Stimulated activated CD4-positive, alpha-beta T cell treated with anti-CD3 and anti-CD28 coated beads, Interleukin-4, amount 100 ng/mL, for 24 hours (primary cell): ENCODE measurements at regions not wholly inside any gene's neighbourhood (a gene's known extent, or its start where the extent isn't known, plus 50 kb on each side); places are given as distances from the start of the nearest gene placed in this dataset.
"Not testable (repeated sequence)": the region's sequence is repeated elsewhere in the genome, so short reads cannot be mapped to it uniquely, and the experiment has no call there.

Experiments used
- DNase-seq: peaks from one replicate; pipeline ENCODE4 v3.0.0-alpha.2; 2020

DNA sequence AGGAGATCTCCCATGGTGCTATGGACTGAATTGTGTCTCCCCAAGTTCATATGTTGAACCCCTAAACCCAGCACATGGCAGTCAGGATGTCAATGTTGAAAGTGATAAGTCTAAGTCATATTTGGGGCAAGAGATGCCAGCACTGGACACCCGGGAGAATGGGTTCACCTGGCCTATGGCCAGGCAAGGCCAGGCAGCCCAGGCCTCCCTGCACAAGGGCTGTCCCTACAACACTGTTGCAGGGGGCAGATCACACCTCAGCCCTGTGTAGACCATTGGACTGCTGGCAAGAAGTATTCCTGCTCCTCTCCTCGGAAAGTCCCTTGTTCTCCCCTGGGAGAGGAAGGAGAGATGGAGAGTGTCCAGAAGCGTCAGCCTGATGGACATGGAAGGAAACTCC is 240.5 kb downstream of the GADD45G start:
- no peak for DNase-seq

DNA sequence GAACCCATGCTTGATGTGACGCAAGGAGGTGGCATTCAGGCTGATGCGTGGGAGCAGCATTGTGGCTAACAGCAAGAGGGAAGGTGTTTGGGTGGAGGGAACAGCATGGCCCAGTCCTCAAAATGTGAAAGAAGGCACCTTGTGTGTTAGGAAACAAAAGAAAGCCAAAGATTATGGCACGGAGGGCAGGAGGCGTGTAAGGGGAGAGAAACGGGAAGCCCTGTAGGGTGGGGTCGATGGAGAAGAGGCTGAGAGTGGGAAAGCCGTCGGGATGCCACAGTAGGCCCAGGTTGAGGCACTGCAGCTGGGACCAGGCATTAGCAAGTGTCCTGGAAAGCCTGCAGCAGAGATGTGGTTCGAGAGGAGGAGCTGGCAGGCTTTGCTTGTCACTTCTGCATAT is 241.1 kb downstream of the GADD45G start:
- DNase-seq: no peak

- no peak for DNase-seq
Observed at GRCh38 chr9:89848060-89849040, 243.5 kb downstream of the GADD45G start.

GRCh38 chr9:89849096-89849495 is 244.3 kb downstream of the GADD45G start:
- no peak for DNase-seq

DNA sequence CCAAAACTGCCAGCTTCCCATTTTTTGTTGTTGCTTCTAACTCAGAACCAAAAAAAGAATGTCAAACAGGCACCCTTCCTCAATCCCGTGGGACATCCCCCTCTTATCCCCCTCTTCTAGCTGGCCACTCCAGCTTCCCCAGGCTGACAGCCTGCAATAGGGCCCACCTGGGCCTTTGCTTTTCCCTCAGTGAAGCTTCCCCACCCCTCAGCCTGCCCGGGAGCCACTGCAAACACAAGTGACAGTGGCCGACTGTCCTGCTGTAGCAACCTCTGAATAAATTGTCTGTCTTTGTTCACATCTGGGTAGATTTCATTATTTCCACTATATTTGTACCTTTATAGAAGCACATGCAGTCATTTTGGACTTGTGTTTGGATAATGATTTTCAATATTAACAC is 245.3 kb downstream of the GADD45G start:
- no peak for DNase-seq

- DNase-seq: no peak
Observed at GRCh38 chr9:89850631-89851325, 246.0 kb downstream of the GADD45G start.

- DNase-seq: no peak
Observed at GRCh38 chr9:89853161-89853560, 248.3 kb downstream of the GADD45G start.

DNA sequence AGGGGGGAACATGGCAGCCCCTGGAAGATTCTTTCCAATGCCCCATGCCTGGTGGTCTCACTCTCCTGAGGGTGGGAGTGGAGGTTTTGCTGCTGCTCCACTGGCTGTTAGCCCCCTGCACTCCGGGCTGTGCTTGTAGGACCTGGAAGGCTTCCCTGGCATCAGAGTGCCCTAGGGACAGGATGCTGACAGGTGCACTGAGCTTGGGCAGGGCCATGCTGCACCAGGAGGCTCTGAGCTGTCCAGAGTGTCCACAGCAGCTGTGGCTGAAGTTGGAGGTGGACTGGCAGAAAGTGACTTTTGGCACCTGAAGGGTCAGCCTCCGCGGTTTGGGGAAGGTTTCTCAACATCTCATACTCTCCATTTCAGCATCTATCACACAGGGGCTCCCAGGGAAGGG is 249.1 kb downstream of the GADD45G start:
- DNase-seq: no peak

DNA sequence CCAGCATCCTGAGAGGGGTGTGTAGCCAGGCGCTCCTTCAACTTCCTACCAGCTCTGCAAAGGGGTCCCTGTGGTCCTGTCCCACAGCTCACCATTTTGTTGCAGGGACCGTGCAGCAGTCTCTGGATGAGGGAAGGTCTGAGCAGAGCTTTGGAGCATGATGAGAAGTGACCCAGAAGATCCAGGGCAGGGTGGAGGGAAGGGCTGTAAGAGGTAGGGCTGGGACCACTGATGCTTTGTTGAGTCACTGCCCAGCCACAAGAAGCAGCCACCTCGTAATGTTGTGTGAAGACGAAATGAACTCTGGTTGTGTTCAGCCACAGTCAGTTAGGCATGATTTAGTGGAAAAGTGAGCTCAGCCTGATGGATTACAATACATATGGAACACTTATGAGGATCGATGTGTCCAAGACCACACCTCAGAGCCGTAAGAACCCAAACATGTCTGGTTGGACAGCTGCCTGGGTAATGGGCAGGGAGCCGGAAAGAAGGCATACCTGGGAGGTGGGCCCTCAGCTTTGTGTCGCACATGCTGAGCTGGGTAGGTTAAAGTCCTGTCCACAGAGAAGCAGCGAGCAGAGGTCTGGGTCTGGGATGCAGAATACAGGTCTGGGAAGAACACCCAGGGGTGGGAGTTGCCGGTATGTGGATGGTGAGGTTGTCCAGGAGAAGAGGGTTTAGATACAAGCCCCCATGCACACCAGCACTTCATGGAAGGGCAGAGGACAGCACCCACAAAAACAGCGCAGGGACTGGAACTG is 250.1 kb downstream of the GADD45G start:
- no peak for DNase-seq

DNA sequence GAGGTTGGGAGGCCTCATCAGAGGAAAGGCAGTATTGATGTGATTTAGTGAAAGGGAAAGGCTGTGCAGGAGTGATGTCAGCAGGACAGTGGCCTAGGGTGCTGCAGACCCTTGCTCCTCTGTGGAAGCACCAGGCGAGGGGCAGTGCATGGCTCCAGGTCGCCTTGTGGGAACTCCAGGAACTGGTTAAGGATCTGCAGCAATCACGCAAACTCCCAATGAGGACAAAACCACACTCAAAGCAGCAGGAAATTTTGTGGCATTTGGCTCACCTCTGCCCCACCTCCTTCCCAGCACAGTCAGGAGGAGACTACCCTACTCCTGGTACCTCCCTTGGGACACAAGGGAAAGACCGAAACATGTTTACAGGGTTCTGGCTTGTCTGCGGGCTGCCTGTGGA is 251.5 kb downstream of the GADD45G start:
- DNase-seq: not testable (repeated sequence)

GRCh38 chr9:89856950-89857349 is 252.1 kb downstream of the GADD45G start:
- DNase-seq: not testable (repeated sequence)

DNA sequence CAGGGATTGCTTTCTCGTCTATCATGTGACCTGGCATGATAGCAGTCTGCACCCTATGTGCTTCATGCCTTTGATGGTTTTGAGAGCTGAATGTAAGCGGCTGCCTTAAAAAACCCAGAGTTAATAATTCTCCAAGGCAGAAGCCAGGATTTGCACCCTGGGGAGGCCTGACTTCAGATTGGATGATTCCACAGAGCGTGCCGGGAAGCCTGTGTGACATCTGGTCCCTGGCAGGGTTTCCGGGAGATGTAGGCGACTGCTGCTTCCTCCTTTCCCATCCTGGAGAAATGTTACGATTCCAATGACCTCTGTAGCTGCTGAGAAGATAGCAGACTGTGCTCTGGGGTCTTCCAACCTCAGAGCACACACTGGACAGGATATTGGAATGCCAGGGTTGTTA is 255.0 kb downstream of the GADD45G start:
- DNase-seq: not testable (repeated sequence)

DNA sequence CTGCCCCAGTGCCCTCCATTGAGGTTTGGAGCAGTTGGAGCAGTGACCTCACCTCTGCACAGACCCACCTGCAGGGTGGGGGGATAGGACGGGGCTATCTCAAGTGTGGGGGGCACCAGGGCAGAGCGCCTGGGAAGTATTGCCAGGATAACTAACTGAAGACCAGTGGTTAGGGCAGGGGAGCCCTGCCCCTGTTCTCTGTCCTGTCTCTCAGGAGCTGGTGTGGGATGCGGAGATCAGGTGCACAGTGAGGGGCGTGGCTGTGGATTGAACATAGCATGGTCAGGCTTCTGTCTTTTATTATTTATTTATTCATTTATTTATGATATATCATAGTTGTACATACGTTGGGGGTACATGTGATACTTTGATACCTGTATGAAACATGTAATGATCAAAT is 256.6 kb downstream of the GADD45G start:
- not testable (repeated sequence) for DNase-seq

- DNase-seq: no peak
Observed at GRCh38 chr9:89862316-89862715, 257.5 kb downstream of the GADD45G start.

- no peak for DNase-seq
Observed at GRCh38 chr9:89863141-89863540, 258.3 kb downstream of the GADD45G start.

DNA sequence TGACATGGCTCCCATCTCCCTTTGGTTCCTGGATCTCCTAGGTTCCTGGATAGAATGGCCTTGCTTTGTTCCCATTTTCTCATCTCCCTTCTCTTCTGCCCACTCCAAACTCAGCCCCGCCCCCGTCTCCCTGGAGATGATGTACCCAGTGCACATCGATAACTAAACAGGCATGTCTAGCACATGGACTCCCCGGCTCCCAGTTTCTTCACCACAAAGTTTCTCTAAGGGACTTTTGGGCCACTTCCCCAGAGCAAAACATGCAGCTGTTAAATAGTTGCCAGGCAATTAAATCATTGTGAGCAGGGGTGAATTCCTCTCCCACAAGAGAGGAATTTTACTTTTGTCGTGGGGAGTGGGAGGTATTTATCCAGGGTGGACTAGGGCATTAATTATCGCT is 259.0 kb downstream of the GADD45G start:
- no peak for DNase-seq

- DNase-seq: no peak
Observed at GRCh38 chr9:89864257-89864656, 259.4 kb downstream of the GADD45G start.

DNA sequence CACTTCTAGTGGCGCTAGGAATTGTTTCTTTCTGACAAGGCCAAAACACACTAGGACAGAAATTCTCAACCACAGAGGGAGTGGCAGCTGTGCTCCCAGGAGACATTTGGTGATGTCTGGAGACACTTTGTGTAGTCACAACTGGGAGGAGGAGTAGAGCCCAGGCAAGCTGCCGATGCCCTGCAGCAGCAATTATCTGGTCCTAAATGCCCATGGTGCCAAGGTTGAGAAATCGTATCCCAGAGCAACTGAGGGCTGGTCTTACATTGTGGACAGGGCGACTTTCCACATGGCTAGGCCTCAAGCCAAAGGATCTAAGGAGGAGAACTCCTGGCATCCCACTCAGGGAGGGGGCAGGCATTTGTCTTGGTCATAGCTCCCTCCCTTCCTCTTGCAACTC is 259.9 kb downstream of the GADD45G start:
- no peak for DNase-seq

- no peak for DNase-seq
Observed at GRCh38 chr9:89865357-89865756, 260.5 kb downstream of the GADD45G start.

- DNase-seq: no peak
Observed at GRCh38 chr9:89865981-89866380, 261.2 kb downstream of the GADD45G start.

GRCh38 chr9:89866701-89867100 is 261.9 kb downstream of the GADD45G start:
- DNase-seq: no peak

DNA sequence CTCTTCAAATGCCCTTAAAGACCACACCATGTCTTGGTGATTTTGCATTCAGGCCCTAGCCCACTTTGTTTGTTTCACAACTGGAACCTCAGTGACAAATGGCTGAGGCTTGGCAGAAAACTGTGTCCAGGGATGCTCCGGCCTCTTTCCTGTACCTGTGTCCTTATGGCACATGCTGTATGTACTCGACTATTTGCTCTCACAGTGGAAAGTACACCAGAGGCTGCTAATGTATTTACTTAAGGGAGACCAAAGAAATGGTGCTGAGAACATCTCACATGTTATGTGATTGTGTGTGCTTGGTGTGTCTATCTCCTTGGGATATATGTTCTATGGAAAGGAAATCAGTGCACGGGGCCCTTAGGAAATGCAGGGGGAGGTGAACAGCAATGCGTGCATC is 263.3 kb downstream of the GADD45G start:
- no peak for DNase-seq
